H9 (cell line): ENCODE measurements at regions not wholly inside any gene's neighbourhood (a gene's known extent, or its start where the extent isn't known, plus 50 kb on each side); places are given as distances from the start of the nearest gene placed in this dataset.

ENCODE experiments used
- DNase-seq: peaks from one replicate; pipeline ENCODE4 v3.0.0-alpha.2; 2017
- H2AFZ ChIP-seq: one replicate; pipeline ENCODE4 v1.6.1; 2013; ENCODE audit warnings: mild to moderate bottlenecking, low read length, control low read depth, moderate library complexity
- H2AK5ac ChIP-seq: 2 replicates; pipeline ENCODE4 v1.6.1; 2013; ENCODE audit warnings: low read length, control low read depth, mixed read lengths; ENCODE audit not compliant: insufficient read length
- H2BK120ac ChIP-seq: one replicate; pipeline ENCODE4 v1.6.1; 2013; ENCODE audit warnings: low read depth, mild to moderate bottlenecking, low read length, control low read depth, inconsistent platforms; ENCODE audit not compliant: poor library complexity, severe bottlenecking
- H2BK12ac ChIP-seq: 2 replicates; pipeline ENCODE4 v1.6.1; 2013; ENCODE audit warnings: low read length, control low read depth, mixed read lengths, low read depth; ENCODE audit not compliant: insufficient read length
- H2BK15ac ChIP-seq: 2 replicates; pipeline ENCODE4 v1.6.1; 2013; ENCODE audit warnings: low read depth, low read length, control low read depth
- H2BK20ac ChIP-seq: one replicate; pipeline ENCODE4 v1.6.1; 2013; ENCODE audit warnings: low read depth, mild to moderate bottlenecking, low read length, control low read depth, inconsistent platforms; ENCODE audit not compliant: poor library complexity, severe bottlenecking
- H2BK5ac ChIP-seq: 2 replicates; pipeline ENCODE4 v1.6.1; 2013; ENCODE audit warnings: low read length, control low read depth, mixed read lengths; ENCODE audit not compliant: insufficient read length
- H3K14ac ChIP-seq: 2 replicates; pipeline ENCODE4 v1.6.1; 2013; ENCODE audit warnings: low read length, control low read depth; ENCODE audit not compliant: insufficient read depth
- H3K18ac ChIP-seq: 2 replicates; pipeline ENCODE4 v1.6.1; 2013; ENCODE audit warnings: low read depth, mild to moderate bottlenecking, mixed read lengths, low read length, control low read depth; ENCODE audit not compliant: insufficient read length
- H3K23ac ChIP-seq: 2 replicates; pipeline ENCODE4 v1.6.1; 2013; ENCODE audit warnings: low read length, control low read depth, mixed read lengths, low read depth; ENCODE audit not compliant: insufficient read length
- H3K23me2 ChIP-seq: 2 replicates; pipeline ENCODE4 v1.6.1; 2013; ENCODE audit warnings: low read depth, mild to moderate bottlenecking, mixed read lengths, low read length, control low read depth; ENCODE audit not compliant: insufficient read length, poor library complexity, severe bottlenecking
- H3K27ac ChIP-seq: 2 replicates; pipeline ENCODE4 v1.5.1; 2013; ENCODE audit warnings: low read length, control low read depth, mixed read lengths, low read depth; ENCODE audit not compliant: insufficient read length
- H3K27me3 ChIP-seq: 2 replicates; pipeline ENCODE4 v1.6.1; 2013; ENCODE audit warnings: low read length, control low read depth, inconsistent platforms; ENCODE audit not compliant: insufficient read depth
- H3K4ac ChIP-seq: 2 replicates; pipeline ENCODE4 v1.6.1; 2013; ENCODE audit warnings: low read depth, mild to moderate bottlenecking, control low read depth, inconsistent platforms, low read length, moderate library complexity
- H3K4me1 ChIP-seq: 2 replicates; pipeline ENCODE4 v1.6.1; 2013; ENCODE audit warnings: low read length, control low read depth, inconsistent platforms; ENCODE audit not compliant: insufficient read depth
- H3K4me2 ChIP-seq: 2 replicates; pipeline ENCODE4 v1.6.1; 2013; ENCODE audit warnings: low read length, control low read depth, mixed read lengths; ENCODE audit not compliant: insufficient read length, insufficient read depth
- H3K56ac ChIP-seq: 2 replicates; pipeline ENCODE4 v1.6.1; 2013; ENCODE audit warnings: low read depth, mild to moderate bottlenecking, mixed read lengths, low read length, control low read depth; ENCODE audit not compliant: insufficient read length
- H3K79me1 ChIP-seq: 2 replicates; pipeline ENCODE4 v1.6.1; 2013; ENCODE audit warnings: low read depth, mild to moderate bottlenecking, moderate library complexity, low read length, control low read depth, inconsistent platforms; ENCODE audit not compliant: insufficient read depth, poor library complexity, severe bottlenecking
- H3K79me2 ChIP-seq: 2 replicates; pipeline ENCODE4 v1.6.1; 2013; ENCODE audit warnings: low read length, control low read depth, inconsistent platforms; ENCODE audit not compliant: insufficient read depth
- H3K9ac ChIP-seq: 2 replicates; pipeline ENCODE4 v1.6.1; 2013; ENCODE audit warnings: low read length, control low read depth, mixed read lengths; ENCODE audit not compliant: insufficient read length; ENCODE audit errors: extremely low read depth
- H3K9me3 ChIP-seq: one replicate; pipeline ENCODE4 v1.6.1; 2013; ENCODE audit warnings: low read depth, low read length, inconsistent platforms; ENCODE audit not compliant: control insufficient read depth
- H3T11ph ChIP-seq: one replicate; pipeline ENCODE4 v1.6.1; 2013; ENCODE audit warnings: mild to moderate bottlenecking, low read length, control low read depth, inconsistent platforms
- H4K20me1 ChIP-seq: one replicate; pipeline ENCODE4 v1.6.1; 2013; ENCODE audit not compliant: control insufficient read depth, insufficient read length, insufficient read depth
- H4K5ac ChIP-seq: 2 replicates; pipeline ENCODE4 v1.6.1; 2013; ENCODE audit warnings: low read depth, mild to moderate bottlenecking, mixed read lengths, low read length, control low read depth; ENCODE audit not compliant: insufficient read length
- H4K8ac ChIP-seq: replicated peaks from 2 replicates; pipeline ENCODE4 v1.6.1; 2013; ENCODE audit warnings: low read length, control low read depth, mixed read lengths, low read depth; ENCODE audit not compliant: insufficient read length
- H4K91ac ChIP-seq: 2 replicates; pipeline ENCODE4 v1.6.1; 2013; ENCODE audit warnings: low read depth, mild to moderate bottlenecking, moderate library complexity, mixed read lengths, low read length, control low read depth; ENCODE audit not compliant: insufficient read length
- H3K27ac Mint-ChIP-seq, 3 experiments: 2 replicates in 2 of 3; 3 replicates in 1 of 3; pipeline ENCODE4 v1.8.0; 2020 to 2021; ENCODE audit warnings: mixed read lengths in 3 of 3, mild to moderate bottlenecking in 1 of 3, moderate library complexity in 1 of 3
- H3K27me3 Mint-ChIP-seq: 2 replicates; pipeline ENCODE4 v1.8.0; 2021; ENCODE audit warnings: low read depth, mild to moderate bottlenecking, moderate library complexity, mixed read lengths
- H3K36me3 Mint-ChIP-seq, 3 experiments: 2 replicates in 2 of 3; 3 replicates in 1 of 3; pipeline ENCODE4 v1.8.0; 2020 to 2021; ENCODE audit warnings: low read depth in 3 of 3, mixed read lengths in 3 of 3; ENCODE audit not compliant: insufficient read depth in 1 of 3
- H3K4me1 Mint-ChIP-seq, 2 experiments: 2 replicates each; pipeline ENCODE4 v1.8.0; 2020; ENCODE audit warnings: mixed read lengths in 2 of 2
- H3K4me3 Mint-ChIP-seq, 2 experiments: 2 replicates in 1 of 2; 3 replicates in 1 of 2; pipeline ENCODE4 v1.8.0; 2020 to 2021; ENCODE audit warnings: mild to moderate bottlenecking in 2 of 2, mixed read lengths in 2 of 2, moderate library complexity in 1 of 2
- H3K9me3 Mint-ChIP-seq, 2 experiments: 2 replicates in 1 of 2; 3 replicates in 1 of 2; pipeline ENCODE4 v1.8.0; 2020; ENCODE audit warnings: mild to moderate bottlenecking in 2 of 2, mixed read lengths in 2 of 2, moderate library complexity in 1 of 2
- CTCF ChIP-seq: fragments of 200-600 bp; sonication (generic); conservative IDR thresholded peaks from 3 replicates; pipeline ENCODE4 v1.8.0; 2021; ENCODE audit warnings: antibody characterized with exemption, mild to moderate bottlenecking
- WGBS: extraction: QIAGEN DNeasy Blood & Tissue Kit; methylation state at CpG from one replicate; pipeline ENCODE4 v1.1.7; 2013; ENCODE audit warnings: missing lambda C conversion rate, low lambda C conversion rate, mixed read lengths; ENCODE audit not compliant: insufficient read length; ENCODE audit errors: extremely low coverage; 5-methylcytosine and 5-hydroxymethylcytosine counted together

- H2BK15ac ChIP-seq, result no peak overlapping the region
- H4K20me1 ChIP-seq, result no peaks in the 10 kb centered on the region
- Mint-ChIP-seq H3K4me3 (no peak overlapping the region), H3K36me3 (no peaks in the 10 kb centered on the region), H3K9me3 (no peaks in the 10 kb centered on the region), H3K27me3 (no peaks in the 10 kb centered on the region), H3K4me1 (no peaks in the 10 kb centered on the region; a peak in 1 of 4 replicates), H3K27ac (no peak overlapping the region; a peak in 2 of 7 replicates)
- no peak overlapping the region for H4K8ac ChIP-seq
- no peak for DNase-seq
- H3K4me2 ChIP-seq, result no peak overlapping the region
- no peak overlapping the region for H3K14ac ChIP-seq
- no peak overlapping the region for H3K56ac ChIP-seq
- H3K23me2 ChIP-seq, result peaks cover 2% of the 10 kb centered on the region
- no peak overlapping the region for H3K9ac ChIP-seq
- no peak overlapping the region for H3K18ac ChIP-seq
- H2BK12ac ChIP-seq, result no peak overlapping the region
- no peak overlapping the region for H2BK120ac ChIP-seq
- H3K9me3 ChIP-seq, result no peaks in the 10 kb centered on the region
- H3K79me1 ChIP-seq, result no peaks in the 10 kb centered on the region
- no peaks in the 10 kb centered on the region for H3K79me2 ChIP-seq
- H4K91ac ChIP-seq, result no peak overlapping the region
- no CpG with 5 or more reads among the region's 3 CpGs for WGBS
- TF ChIP-seq CTCF, result no peak
- no peak overlapping the region for H2BK5ac ChIP-seq
- no peak overlapping the region for H4K5ac ChIP-seq
- no peak overlapping the region for H3K27ac ChIP-seq
- H3T11ph ChIP-seq, result no peak overlapping the region
- H2AFZ ChIP-seq, result no peak overlapping the region
- no peak overlapping the region for H2BK20ac ChIP-seq
- no peaks in the 10 kb centered on the region for H3K27me3 ChIP-seq
- no peak overlapping the region for H3K4ac ChIP-seq
- H2AK5ac ChIP-seq, result no peak overlapping the region
- H3K4me1 ChIP-seq, result no peaks in the 10 kb centered on the region
- H3K23ac ChIP-seq, result no peak overlapping the region
Measured at GRCh38 chr18:68475883-68476282, 239.0 kb downstream of the TMX3 start.
